Keratinocyte (primary cell): ENCODE measurements at regions not wholly inside any gene's neighbourhood (a gene's known extent, or its start where the extent isn't known, plus 50 kb on each side); places are given as distances from the start of the nearest gene placed in this dataset.

Experiments
- DNase-seq: peaks from one replicate; pipeline ENCODE4 v3.0.0-alpha.2; 2011; ENCODE audit warnings: low read depth, missing footprints, low spot score
- FAIRE-seq: peaks from 2 replicates; lab custom pipeline; 2011; peaks lifted over from hg19 to GRCh38; lab: Jason Lieb, UNC
- H2AFZ ChIP-seq: 2 replicates; pipeline ENCODE4 v1.6.0; 2012; ENCODE audit warnings: low read length, control low read depth, inconsistent platforms; ENCODE audit not compliant: control insufficient read depth
- H3K27ac ChIP-seq: 2 replicates; pipeline ENCODE4 v1.5.1; 2011; ENCODE audit warnings: low read length; ENCODE audit not compliant: control insufficient read depth, insufficient read depth
- H3K27me3 ChIP-seq: 3 replicates; pipeline ENCODE4 v1.6.0; 2011; ENCODE audit warnings: low read length; ENCODE audit not compliant: control insufficient read depth, insufficient read depth; ENCODE audit errors: extremely low read depth
- H3K36me3 ChIP-seq, 2 experiments: 2 replicates in 1 of 2; 3 replicates in 1 of 2; pipeline ENCODE4 v1.5.1; 2011; ENCODE audit warnings: low read length in 2 of 2, mild to moderate bottlenecking in 1 of 2; ENCODE audit not compliant: control insufficient read depth in 2 of 2, insufficient read depth in 2 of 2; ENCODE audit errors: extremely low read depth in 1 of 2
- H3K4me1 ChIP-seq: 3 replicates; pipeline ENCODE4 v1.5.1; 2011; ENCODE audit warnings: low read length; ENCODE audit not compliant: control insufficient read depth, insufficient read depth; ENCODE audit errors: extremely low read depth
- H3K4me2 ChIP-seq: 3 replicates; pipeline ENCODE4 v1.6.0; 2011; ENCODE audit warnings: low read depth, low read length; ENCODE audit not compliant: control insufficient read depth, insufficient read depth; ENCODE audit errors: extremely low read depth
- H3K4me3 ChIP-seq, 3 experiments: fragments of 200-600 bp in 1 of 3; sonication (generic) in 1 of 3; 2 replicates in 2 of 3; 3 replicates in 1 of 3; pipeline ENCODE4 v1.5.1; 2011 to 2016; ENCODE audit warnings: low read length in 3 of 3, mild to moderate bottlenecking in 3 of 3, control low read depth in 2 of 3, inconsistent platforms in 1 of 3, low read depth in 1 of 3, mixed read lengths in 1 of 3, mixed run types in 1 of 3, moderate library complexity in 1 of 3; ENCODE audit not compliant: control insufficient read depth in 2 of 3, insufficient read depth in 2 of 3; ENCODE audit errors: extremely low read depth in 1 of 3
- H3K79me2 ChIP-seq: 2 replicates; pipeline ENCODE4 v1.6.0; 2012; ENCODE audit warnings: low read length; ENCODE audit not compliant: control insufficient read depth, insufficient read depth
- H3K9ac ChIP-seq: 3 replicates; pipeline ENCODE4 v1.6.0; 2011; ENCODE audit warnings: low read length; ENCODE audit not compliant: control insufficient read depth, insufficient read depth; ENCODE audit errors: extremely low read depth
- H3K9me1 ChIP-seq: 3 replicates; pipeline ENCODE4 v1.6.0; 2011; ENCODE audit warnings: low read length; ENCODE audit not compliant: control insufficient read depth, insufficient read depth; ENCODE audit errors: extremely low read depth
- H3K9me3 ChIP-seq: 2 replicates; pipeline ENCODE4 v1.5.1; 2012; ENCODE audit warnings: low read depth, low read length; ENCODE audit not compliant: control insufficient read depth
- H4K20me1 ChIP-seq: 3 replicates; pipeline ENCODE4 v1.6.0; 2011; ENCODE audit warnings: low read length; ENCODE audit not compliant: control insufficient read depth, insufficient read depth; ENCODE audit errors: extremely low read depth
- EZH2 ChIP-seq: IDR thresholded peaks from one replicate; pipeline ENCODE4 v1.6.1; 2012; ENCODE audit warnings: inconsistent platforms, mild to moderate bottlenecking, low read length, moderate library complexity
- dilution Hi-C: fragments of 300-500 bp; cut with MboI; formaldehyde crosslinking; loops from one replicate; pipeline ENCODE4 v1.7.0; 2020; ENCODE audit warnings: low sequenced_read_pairs; ENCODE audit not compliant: extremely low pct_ligation_motif_present
- TF ChIP-seq, protein P1 (sequence below), 3 experiments: IDR thresholded peaks in 1 of 3; conservative IDR thresholded peaks in 1 of 3; optimal IDR thresholded peaks in 1 of 3; 2 replicates in 2 of 3; 3 replicates in 1 of 3; pipeline versions ENCODE3 to v1.5.1; 2011; ENCODE audit warnings: low read length in 3 of 3, mild to moderate bottlenecking in 3 of 3, moderate library complexity in 2 of 3, control low read depth in 1 of 3, inconsistent platforms in 1 of 3; ENCODE audit not compliant: insufficient read depth in 2 of 3; ENCODE audit errors: extremely low read depth in 1 of 3

DNA sequence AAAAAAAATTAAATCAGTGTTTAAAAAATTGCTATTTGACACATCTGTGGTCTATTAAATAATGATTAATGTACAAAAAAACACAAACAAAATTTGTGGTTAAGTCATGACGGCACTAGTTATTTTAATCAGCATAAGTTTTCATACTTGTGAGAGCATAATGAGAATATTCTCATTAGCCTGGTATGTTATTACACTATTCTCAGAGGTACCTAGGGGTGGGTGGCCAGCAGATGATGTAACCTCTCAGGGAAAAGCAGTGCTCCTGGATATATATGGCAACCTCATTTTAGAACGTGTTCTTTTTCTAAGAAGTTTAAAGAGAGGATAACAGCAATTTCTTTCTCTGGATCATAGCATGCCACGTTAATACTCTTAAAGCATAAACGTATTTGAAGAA lies 109.2 kb downstream of the GJA1 start:
- FAIRE-seq (no peak), DNase-seq (no peak)
- Histone ChIP-seq H4K20me1 (no peaks in the 10 kb centered on the region), H3K27me3 (no peaks in the 10 kb centered on the region), H3K27ac (no peak overlapping the region), H3K9me1 (no peaks in the 10 kb centered on the region), H3K36me3 (no peaks in the 10 kb centered on the region), H2AFZ (peak overlapping the region; percentile 17), H3K79me2 (no peaks in the 10 kb centered on the region), H3K9me3 (no peaks in the 10 kb centered on the region), H3K4me3 (no peak overlapping the region), H3K4me1 (peaks cover 10% of the 10 kb centered on the region), H3K9ac (no peak overlapping the region), H3K4me2 (no peak overlapping the region)
- TF ChIP-seq, protein P1, sequence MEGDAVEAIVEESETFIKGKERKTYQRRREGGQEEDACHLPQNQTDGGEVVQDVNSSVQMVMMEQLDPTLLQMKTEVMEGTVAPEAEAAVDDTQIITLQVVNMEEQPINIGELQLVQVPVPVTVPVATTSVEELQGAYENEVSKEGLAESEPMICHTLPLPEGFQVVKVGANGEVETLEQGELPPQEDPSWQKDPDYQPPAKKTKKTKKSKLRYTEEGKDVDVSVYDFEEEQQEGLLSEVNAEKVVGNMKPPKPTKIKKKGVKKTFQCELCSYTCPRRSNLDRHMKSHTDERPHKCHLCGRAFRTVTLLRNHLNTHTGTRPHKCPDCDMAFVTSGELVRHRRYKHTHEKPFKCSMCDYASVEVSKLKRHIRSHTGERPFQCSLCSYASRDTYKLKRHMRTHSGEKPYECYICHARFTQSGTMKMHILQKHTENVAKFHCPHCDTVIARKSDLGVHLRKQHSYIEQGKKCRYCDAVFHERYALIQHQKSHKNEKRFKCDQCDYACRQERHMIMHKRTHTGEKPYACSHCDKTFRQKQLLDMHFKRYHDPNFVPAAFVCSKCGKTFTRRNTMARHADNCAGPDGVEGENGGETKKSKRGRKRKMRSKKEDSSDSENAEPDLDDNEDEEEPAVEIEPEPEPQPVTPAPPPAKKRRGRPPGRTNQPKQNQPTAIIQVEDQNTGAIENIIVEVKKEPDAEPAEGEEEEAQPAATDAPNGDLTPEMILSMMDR (optimal IDR thresholded peaks at IDR 0.05 in 1 of 3, IDR thresholded peaks at IDR 0.05 in 1 of 3, conservative IDR thresholded peaks at IDR 0.05 in 1 of 3; ENCODE audit: extremely low read depth in 1 of 3, insufficient read depth in 2 of 3, low read length in 3 of 3) = no peak
- no peak for TF ChIP-seq EZH2
- dilution Hi-C loops = no loop called here

DNA sequence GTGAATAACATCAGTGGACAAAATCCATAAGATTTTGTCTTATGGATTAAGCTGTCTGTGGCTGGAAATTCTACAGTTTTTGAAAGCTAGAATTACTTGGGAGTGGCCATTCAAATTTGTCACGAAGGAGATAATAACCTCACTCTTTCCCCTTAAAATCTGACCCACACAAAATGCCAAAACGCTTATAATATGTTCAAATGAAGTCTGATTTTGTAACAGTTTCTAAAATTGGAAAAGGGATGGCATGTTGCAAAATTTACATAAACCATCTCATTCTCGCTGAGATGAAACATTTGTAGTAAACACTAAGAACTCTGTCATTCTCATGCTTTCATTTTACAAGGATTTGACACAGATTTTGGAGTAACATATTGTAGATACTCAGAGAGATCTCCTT lies 112.7 kb downstream of the GJA1 start:
- TF ChIP-seq, protein P1 (optimal IDR thresholded peaks at IDR 0.05 in 1 of 3, IDR thresholded peaks at IDR 0.05 in 1 of 3, conservative IDR thresholded peaks at IDR 0.05 in 1 of 3; ENCODE audit: extremely low read depth in 1 of 3, insufficient read depth in 2 of 3, low read length in 3 of 3) = no peak
- no peak for TF ChIP-seq EZH2
- Histone ChIP-seq H3K27ac (no peak overlapping the region), H3K36me3 (no peaks in the 10 kb centered on the region), H3K9ac (no peak overlapping the region), H3K27me3 (no peaks in the 10 kb centered on the region), H4K20me1 (no peaks in the 10 kb centered on the region), H3K79me2 (no peaks in the 10 kb centered on the region), H3K4me1 (peaks cover 17% of the 10 kb centered on the region), H3K4me3 (no peak overlapping the region), H2AFZ (no peak overlapping the region), H3K4me2 (no peak overlapping the region), H3K9me1 (no peaks in the 10 kb centered on the region), H3K9me3 (no peaks in the 10 kb centered on the region)
- DNase-seq (no peak), FAIRE-seq (no peak)
- dilution Hi-C loops = no loop called here
